MV-4-11 (cell line): ENCODE measurements at regions not wholly inside any gene's neighbourhood (a gene's known extent, or its start where the extent isn't known, plus 50 kb on each side); places are given as distances from the start of the nearest gene placed in this dataset.
A peak's percentile ranks its signal among the peaks of the same experiment; 100 is the strongest.
"Not testable (repeated sequence)": the region's sequence is repeated elsewhere in the genome, so short reads cannot be mapped to it uniquely, and the experiment has no call there.

Source experiments
- DNase-seq: peaks from one replicate; lab custom pipeline; 2025; lab: John Stamatoyannopoulos, UW

DNA sequence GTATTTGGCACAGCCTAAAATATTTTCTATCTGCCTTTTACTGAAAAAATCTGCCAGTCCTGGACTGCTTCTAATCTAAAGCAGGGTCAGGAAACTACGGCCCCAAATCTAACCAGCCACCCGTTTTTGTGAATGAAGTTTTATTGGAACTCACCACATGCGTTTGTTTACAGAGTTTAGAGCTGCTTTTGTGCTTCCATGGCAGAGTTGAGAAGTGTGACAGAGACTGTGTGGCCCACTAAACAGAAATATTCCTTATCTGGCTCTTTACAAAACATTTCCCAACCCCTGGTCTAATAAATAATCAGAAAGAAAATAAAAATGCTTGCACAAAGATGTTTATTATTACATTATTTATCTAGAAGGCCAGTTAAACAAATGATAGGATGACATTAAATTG, 110.2 kb downstream of the COPRS start:
- DNase-seq = no peak

- DNase-seq = no peak
Measured at GRCh38 chr17:31746884-31747495, 112.1 kb downstream of the COPRS start.

- DNase-seq = no peak
Measured at GRCh38 chr17:31745964-31746600, 113.0 kb downstream of the COPRS start.

GRCh38 chr17:31744511-31744951, 114.5 kb downstream of the COPRS start:
- DNase-seq = no peak

- no peak for DNase-seq
Measured at GRCh38 chr17:31743797-31744196, 115.2 kb downstream of the COPRS start.

DNA sequence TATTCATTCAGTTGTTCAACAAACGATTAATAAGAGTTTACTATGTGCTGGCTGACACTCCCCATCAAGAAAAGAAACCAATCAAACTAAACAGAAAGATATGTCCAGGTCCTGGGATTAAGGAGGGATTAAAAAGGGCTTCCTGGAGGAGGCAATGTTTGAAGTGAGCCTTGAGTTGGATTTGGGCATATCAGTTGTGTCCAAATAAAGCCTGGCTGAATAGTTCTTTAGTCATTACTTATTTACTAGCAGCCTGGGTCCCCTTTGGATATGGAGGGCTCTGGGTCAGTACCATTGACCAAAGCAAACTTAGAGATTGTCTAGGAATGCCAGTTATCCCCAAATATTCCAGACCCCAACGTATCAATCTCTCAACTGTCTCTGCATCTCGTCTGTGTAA, 117.7 kb downstream of the COPRS start:
- no peak for DNase-seq

DNA sequence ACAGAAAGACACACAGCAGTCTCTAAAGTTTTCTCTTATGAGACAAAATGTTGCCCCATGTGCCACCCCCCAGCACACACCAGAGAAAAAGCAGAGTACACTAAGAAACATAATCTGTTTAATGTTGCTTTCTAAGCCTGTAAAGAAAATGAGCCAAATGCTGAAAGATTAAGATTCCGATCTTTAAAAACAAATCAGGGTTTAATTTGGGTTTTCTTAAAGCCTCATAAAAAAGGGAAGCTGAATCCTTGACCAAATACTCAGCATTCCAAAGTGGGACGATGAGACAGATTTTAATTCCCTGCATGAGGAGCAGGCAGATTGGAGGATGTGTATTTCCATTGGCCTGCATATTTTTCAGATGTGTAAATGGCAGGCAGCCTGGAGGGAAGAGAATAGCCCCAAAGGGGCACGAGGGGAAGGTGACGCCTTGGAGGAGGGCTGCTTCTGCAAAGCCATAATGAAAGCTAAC, 118.4 kb downstream of the COPRS start:
- no peak for DNase-seq

DNA sequence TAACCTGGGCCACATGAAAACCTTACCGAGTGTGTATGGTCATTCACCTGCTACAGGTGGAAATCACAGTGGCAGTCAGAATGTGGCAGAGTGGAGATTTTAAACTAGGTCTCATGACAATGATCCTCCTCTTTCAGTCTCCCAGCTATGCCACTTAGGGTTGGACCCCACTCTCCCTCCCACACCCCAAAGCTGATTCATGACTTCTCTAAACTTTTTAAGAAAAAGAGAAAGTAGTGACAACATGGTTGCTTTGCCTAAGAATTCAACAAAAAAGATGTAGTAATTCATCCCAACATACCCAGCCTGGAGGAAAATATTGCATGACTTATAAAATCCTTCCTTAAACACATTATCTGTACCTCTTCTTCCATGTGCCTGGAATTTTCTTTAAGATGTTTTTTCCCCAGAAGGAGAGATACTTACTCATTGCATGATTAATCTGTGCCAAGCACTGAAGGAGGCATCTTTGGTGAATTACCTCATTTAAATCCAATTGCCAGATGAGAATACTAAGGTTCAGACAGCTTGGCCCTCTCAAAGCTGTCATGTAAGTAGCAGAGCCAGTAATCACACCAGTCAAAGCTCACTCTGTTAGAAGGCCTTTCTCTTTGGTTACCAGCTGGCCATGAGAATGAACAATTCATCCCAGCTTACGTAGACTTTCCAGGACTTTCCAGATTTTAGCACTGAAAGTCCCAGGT, 119.9 kb downstream of the COPRS start:
- DNase-seq = no peak

GRCh38 chr17:31738488-31738887, 120.6 kb downstream of the COPRS start:
- DNase-seq = no peak

DNA sequence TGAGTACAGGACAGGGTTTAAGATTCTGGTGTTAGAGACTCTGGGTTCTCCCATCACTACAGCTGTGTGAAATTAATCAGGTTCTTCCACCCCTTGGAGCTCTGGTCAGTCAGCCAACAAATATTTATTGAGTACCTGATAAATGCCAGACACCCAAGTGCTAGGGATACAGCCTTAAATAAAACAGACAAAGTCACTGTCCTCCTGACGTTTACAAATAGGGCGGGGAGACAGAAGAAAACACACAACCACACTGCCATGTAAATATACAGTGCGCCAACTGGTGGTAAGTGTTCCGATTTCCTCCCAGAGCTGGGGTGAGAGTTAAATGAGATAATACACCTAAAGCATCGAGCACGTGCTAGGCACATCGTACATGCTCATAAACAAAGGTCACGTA, 121.0 kb downstream of the COPRS start:
- no peak for DNase-seq

- no peak for DNase-seq
Measured at GRCh38 chr17:31736855-31737625, 122.0 kb downstream of the COPRS start.

DNA sequence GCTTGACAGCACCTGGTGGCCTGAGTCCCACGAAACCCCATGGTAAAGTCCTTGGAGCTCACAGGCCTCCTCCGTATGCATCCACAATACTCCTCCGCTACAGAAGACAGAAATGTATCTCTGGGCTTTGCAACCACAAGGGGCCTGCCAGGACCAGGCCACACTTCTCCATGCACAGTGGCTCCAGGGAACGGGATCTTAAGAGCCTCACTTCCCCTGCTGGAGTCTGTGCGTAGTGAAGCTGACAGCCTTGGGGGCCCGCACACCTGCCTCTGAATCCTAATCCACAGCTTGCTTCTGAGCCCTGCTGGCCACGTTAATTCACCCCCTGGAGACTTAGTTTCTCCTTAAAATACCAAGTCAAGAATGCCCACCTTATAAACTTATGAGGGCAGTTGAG, 125.7 kb downstream of the COPRS start:
- no peak for DNase-seq

DNA sequence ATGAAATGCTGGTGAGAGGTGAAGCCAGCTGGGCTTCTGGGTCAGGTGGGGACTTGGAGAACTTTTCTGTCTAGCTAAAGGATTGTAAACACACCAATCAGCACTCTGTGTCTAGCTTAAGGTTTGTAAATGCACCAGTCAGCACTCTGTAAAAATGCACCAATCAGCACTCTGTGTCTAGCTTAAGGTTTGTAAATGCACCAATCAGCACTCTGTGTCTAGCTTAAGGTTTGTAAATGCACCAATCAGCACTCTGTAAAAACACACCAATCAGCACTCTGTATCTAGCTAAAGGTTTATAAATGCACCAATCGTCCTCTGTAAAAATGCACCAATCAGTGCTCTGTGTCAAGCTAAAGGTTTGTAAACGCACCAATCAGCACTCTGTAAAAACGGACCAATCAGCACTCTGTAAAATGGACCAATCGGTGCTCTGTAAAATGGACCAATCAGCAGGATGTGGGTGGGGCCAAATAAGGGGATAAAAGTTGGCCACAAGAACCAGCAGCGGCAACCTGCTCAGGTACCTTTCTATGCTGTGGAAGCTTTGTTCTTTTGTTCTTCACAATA, 127.4 kb downstream of the COPRS start:
- DNase-seq = not testable (repeated sequence)

- DNase-seq = no peak
Measured at GRCh38 chr17:31731118-31731517, 127.9 kb downstream of the COPRS start.

GRCh38 chr17:31726980-31727427, 132.0 kb downstream of the COPRS start:
- DNase-seq = no peak

DNA sequence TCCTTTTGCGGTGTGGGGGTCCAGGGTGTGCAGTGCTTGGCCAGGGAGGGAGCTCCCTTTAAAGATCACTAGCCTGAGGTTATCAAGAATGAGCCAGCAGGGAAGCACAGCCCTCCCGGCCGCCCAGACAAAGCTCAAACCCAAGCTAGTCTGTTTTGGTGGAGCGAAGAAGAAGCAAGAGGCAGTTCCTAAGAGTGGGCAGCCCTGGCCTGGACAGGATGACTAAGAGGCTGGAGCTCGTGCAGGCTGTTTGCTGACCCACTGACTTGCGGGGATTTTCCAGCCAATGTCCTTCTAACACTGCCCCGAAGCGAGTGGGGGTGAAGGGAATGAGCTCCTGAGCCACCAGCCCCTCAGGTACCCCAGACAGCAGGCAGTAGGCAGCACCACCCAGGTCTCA, 134.4 kb downstream of the COPRS start:
- DNase-seq = no peak

DNA sequence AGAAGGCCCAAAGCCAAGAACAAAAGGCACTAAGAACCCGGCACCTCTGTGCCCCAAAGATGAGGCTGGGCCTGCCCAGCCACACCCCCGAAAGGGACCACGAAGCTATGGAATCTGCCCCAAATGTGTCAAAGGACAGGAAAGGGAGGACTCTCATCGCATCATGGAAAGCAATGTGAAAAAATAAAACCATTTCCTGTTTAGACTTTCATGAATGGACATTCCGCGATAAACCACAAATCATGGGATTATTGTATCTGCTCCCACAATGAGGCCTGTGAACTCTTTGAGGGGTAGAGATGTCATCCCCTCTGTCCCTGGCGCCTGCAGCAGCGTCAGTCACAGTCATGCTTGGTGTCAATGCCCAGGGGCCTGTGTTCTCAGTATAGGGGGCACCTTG, 135.0 kb downstream of the COPRS start:
- DNase-seq = peak; percentile 72

GRCh38 chr17:31722251-31723056, 136.6 kb downstream of the COPRS start:
- peak; percentile 33 for DNase-seq

GRCh38 chr17:31721291-31722025, 137.6 kb downstream of the COPRS start:
- no peak for DNase-seq

GRCh38 chr17:31717251-31717650, 141.8 kb downstream of the COPRS start:
- peak; percentile 71 for DNase-seq
